Neural progenitor cell (in vitro differentiated cells): ENCODE measurements at regions not wholly inside any gene's neighbourhood (a gene's known extent, or its start where the extent isn't known, plus 50 kb on each side); places are given as distances from the start of the nearest gene placed in this dataset.

ENCODE experiments used
- EZH2 ChIP-seq: fragments of 200-600 bp; sonication (generic); IDR thresholded peaks from 2 replicates; pipeline ENCODE4 v1.6.1; 2017; ENCODE audit warnings: antibody characterized with exemption, mild to moderate bottlenecking, moderate library complexity
- TF ChIP-seq, protein P1 (sequence below): fragments of 200-600 bp; sonication (generic); IDR thresholded peaks from 2 replicates; pipeline ENCODE4 v1.5.1; 2017; ENCODE audit warnings: antibody characterized with exemption, mild to moderate bottlenecking

DNA sequence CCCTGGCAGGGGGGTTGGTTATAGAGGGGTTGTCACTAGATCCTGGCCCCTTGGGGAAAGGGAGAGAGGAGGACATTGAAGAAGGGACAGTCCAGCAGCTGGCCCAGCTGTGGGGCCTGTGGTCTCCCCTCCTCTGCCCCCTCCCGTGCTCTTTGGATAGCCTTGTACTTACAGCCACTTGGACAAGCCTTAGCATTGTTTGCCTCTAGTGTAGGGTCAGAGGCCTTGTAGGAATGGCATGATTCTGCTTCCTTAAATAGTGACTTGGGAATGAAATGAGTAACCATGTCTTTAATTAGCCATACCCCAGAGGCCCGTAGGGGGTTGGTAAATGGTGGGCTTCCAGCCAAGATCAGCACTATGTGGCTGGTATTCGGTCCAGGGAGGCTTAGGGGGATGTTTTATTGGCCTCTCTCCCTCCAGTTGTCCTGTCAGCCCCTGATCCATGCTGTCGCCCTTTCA, 230.6 kb downstream of the PTTG2 start:
- TF ChIP-seq, protein P1, sequence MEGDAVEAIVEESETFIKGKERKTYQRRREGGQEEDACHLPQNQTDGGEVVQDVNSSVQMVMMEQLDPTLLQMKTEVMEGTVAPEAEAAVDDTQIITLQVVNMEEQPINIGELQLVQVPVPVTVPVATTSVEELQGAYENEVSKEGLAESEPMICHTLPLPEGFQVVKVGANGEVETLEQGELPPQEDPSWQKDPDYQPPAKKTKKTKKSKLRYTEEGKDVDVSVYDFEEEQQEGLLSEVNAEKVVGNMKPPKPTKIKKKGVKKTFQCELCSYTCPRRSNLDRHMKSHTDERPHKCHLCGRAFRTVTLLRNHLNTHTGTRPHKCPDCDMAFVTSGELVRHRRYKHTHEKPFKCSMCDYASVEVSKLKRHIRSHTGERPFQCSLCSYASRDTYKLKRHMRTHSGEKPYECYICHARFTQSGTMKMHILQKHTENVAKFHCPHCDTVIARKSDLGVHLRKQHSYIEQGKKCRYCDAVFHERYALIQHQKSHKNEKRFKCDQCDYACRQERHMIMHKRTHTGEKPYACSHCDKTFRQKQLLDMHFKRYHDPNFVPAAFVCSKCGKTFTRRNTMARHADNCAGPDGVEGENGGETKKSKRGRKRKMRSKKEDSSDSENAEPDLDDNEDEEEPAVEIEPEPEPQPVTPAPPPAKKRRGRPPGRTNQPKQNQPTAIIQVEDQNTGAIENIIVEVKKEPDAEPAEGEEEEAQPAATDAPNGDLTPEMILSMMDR: no peak
- no peak for TF ChIP-seq EZH2
